Neural progenitor cell (in vitro differentiated cells): ENCODE measurements at regions not wholly inside any gene's neighbourhood (a gene's known extent, or its start where the extent isn't known, plus 50 kb on each side); places are given as distances from the start of the nearest gene placed in this dataset.

Experiments
- EZH2 ChIP-seq: fragments of 200-600 bp; sonication (generic); IDR thresholded peaks from 2 replicates; pipeline ENCODE4 v1.6.1; 2017; ENCODE audit warnings: antibody characterized with exemption, mild to moderate bottlenecking, moderate library complexity
- EZH2phosphoT487 ChIP-seq: fragments of 200-600 bp; sonication (generic); IDR thresholded peaks from 2 replicates; pipeline ENCODE4 v1.6.1; 2017; ENCODE audit warnings: antibody characterized with exemption
- TF ChIP-seq, protein P1 (sequence below): fragments of 200-600 bp; sonication (generic); IDR thresholded peaks from 2 replicates; pipeline ENCODE4 v1.5.1; 2017; ENCODE audit warnings: antibody characterized with exemption, mild to moderate bottlenecking

GRCh38 chr11:19651028-19651427 lies 61.6 kb upstream of the NAV2 start:
- TF ChIP-seq, protein P1, sequence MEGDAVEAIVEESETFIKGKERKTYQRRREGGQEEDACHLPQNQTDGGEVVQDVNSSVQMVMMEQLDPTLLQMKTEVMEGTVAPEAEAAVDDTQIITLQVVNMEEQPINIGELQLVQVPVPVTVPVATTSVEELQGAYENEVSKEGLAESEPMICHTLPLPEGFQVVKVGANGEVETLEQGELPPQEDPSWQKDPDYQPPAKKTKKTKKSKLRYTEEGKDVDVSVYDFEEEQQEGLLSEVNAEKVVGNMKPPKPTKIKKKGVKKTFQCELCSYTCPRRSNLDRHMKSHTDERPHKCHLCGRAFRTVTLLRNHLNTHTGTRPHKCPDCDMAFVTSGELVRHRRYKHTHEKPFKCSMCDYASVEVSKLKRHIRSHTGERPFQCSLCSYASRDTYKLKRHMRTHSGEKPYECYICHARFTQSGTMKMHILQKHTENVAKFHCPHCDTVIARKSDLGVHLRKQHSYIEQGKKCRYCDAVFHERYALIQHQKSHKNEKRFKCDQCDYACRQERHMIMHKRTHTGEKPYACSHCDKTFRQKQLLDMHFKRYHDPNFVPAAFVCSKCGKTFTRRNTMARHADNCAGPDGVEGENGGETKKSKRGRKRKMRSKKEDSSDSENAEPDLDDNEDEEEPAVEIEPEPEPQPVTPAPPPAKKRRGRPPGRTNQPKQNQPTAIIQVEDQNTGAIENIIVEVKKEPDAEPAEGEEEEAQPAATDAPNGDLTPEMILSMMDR: no peak
- TF ChIP-seq EZH2phosphoT487 (no peak), EZH2 (no peak)
